ENCODE measurements at regions not wholly inside any gene's neighbourhood (a gene's known extent, or its start where the extent isn't known, plus 50 kb on each side); places are given as distances from the start of the nearest gene placed in this dataset.

- intact Hi-C loops (cut with micrococcal nuclease): no loop called here
These were observed 498.3 kb upstream of the SULF2 start for GRCh38 chr20:48283470-48284110.

DNA sequence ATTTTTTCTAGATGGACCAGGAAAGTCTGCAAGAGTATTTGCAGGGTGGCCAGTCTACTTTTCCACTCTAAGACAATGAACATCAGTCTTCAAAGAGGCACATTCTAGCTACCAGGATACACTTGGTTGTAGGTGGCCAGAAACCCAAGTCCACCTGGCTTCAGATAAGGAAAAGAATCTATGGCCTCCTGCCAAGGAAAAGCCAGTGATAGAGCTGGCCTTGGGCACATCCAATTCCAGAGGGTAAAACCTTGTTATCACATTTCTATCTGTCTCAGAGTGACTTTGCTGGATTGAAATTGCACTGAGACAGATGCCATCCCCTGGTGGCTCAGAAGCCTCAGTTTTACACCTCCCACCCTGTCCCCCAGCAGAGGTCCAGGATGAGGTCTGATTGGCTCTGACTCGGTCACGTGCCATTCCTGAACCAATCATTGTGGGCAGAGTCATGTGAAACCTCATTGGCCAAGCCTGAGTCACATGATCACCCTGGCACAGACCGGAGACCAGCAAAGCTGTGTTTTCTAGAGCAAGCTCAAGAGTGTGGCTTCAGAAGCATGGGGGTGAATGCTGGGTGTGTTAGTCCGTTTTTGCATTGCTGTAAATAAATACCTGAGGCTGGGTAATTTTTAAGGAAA, 497.4 kb upstream of the SULF2 start:
- intact Hi-C loops (cut with micrococcal nuclease): no loop called here

- intact Hi-C loops (cut with micrococcal nuclease): no loop called here
These were observed 496.2 kb upstream of the SULF2 start for GRCh38 chr20:48281501-48281900.

DNA sequence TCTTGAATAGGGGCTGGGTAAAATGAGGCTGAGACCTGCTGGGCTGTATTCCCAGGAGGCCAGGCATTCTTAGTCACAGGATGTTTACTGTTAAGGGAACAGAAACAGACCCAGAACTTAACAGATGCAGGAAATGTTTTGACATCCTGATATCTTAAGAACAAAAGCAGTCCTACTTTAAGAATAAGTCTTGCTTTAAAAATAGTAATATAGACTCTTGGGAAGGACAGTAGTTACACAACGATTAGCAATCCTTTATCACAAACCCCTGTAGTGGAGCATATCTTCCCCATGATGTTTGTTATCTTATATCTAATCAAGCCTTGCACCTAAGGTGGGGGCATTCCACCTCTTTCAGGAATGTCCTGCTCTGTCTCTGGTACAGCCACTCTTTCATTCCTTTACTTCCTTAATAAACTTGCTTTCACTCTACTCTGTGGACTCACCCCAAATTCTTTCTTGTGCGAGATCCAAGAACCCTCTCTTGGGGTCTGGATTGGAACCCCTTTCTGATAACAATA, 493.7 kb upstream of the SULF2 start:
- intact Hi-C loops (cut with micrococcal nuclease): no loop called here

DNA sequence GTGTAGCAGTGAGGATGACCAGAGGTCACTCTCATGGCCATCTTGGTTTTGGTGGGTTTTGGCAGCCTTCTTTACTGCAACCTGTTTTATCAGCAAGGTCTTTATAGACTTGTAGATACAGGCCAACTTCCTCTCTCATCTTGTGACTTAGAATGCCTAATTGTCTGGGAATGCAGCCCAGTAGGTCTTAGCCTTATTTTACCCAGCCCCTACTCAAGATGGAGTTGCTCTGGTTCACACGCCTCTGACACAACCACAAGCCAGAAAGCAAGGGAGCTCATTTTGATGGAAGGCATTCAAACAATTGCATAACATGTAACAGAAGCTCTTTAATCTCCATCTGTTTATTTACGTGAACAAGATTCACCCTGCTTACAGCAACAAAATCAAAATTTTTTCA, 492.0 kb upstream of the SULF2 start:
- intact Hi-C loops (cut with micrococcal nuclease): no loop called here

DNA sequence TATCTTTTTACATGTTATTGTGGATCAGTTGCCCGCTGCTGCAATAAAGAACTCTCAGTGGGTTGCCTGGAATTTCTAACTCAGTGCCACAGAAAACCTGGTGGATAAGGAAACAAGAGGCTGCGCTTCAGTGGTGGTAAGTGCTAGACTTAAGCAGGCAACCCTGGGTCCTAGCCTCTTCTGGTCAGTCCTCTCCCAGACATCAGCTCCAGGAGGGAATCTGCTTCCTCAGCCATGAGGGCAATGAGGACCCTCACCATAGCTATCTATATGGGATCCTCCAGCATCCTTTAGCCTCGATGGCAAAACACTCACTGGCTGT, 490.7 kb upstream of the SULF2 start:
- intact Hi-C loops (cut with micrococcal nuclease): no loop called here

DNA sequence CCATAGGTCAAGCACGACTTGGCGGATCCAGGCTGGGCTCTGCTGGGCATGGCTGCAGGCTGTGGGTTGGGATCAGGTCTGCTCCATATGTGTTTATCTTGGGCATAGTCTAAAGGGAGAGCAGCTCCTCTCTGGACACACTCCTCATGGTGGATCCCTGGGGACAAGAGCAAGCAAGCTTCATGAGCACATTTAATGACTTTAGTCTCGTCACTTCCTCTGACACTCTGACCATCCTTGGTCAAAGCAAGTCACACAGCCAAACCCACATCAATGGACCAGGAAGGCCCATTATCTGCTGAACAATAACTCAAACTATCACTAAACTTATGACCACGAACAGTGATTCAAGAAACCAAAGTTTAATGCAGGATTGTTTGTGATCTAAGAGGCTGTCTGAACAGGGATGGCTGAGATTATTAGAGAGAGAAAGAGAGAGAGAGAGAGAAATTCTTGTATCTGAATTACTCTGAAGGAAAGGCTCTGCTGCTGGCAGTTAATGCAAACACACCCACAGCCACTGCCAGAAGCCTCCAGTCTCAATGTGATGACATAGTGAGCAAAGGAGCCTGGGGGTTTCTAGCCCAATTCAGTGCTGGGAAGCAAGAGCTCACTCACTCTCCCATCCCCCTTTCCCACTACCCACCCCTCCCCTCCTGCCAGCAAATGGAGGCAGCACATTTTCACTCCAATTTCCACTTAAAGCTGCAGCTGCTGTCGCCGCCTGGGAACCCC, 490.2 kb upstream of the SULF2 start:
- intact Hi-C loops (cut with micrococcal nuclease): no loop called here

- intact Hi-C loops (cut with micrococcal nuclease): no loop called here
These were observed 488.6 kb upstream of the SULF2 start for GRCh38 chr20:48273843-48274242.

GRCh38 chr20:48270885-48271284, 485.6 kb upstream of the SULF2 start:
- intact Hi-C loops (cut with micrococcal nuclease): no loop called here

DNA sequence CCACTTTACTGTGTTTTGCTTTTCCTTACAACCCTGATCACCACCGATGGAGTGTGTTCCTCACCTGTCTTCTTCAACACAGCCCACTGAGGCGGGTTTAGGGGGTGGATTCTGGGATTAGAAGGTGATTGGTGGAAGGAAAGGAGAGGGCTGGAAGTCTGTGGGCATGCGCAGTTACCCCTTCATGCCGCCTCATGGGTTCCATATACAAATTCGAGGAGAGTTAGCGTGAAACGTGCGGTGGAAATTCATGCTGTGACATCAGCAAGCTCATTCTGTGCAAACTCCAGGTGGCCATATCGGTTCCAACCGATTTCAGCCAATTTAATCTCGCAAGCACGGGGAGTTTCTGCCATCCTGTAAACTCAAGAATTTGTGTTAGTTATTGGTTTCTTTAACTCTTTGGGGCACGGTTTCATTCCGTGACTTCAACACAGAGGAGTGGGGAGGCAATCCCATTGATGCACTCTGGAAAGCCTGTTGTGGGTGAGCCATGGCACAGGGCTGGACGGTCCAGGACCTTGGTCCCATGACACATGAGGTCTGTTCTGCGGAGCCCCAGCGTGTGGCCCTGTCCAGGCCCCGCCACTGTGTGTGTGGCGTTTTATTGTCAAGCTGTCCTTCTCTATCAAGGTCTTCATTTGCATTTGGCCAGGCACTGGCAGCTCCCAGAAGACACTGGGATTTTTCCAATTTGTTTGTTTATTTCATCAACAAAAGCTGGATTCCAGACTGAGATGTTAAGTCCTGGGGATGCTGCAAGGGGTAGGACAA, 482.8 kb upstream of the SULF2 start:
- intact Hi-C loops (cut with micrococcal nuclease): no loop called here

DNA sequence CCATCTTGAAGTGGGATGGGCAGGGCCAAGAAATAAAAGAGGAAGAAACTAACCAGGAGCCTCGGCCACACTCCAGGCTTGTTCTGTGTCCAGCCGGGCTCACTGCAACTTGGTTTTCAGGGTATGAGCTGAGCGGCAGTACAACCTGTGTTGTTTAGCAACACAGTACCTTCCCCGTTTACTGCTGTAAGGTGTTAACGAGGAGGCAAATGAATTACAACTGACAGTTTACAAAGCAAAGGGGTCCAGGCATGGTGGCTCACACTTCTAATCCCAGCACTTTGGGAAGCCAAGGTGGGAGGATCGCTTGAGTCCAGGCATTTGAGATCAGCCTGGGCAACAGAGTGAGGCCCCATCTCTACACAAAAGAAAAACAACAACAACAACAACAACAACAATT, 481.3 kb upstream of the SULF2 start:
- intact Hi-C loops (cut with micrococcal nuclease): no loop called here

GRCh38 chr20:48265791-48266190, 480.5 kb upstream of the SULF2 start:
- intact Hi-C loops (cut with micrococcal nuclease): no loop called here

- intact Hi-C loops (cut with micrococcal nuclease): no loop called here
These were observed 477.7 kb upstream of the SULF2 start for GRCh38 chr20:48262955-48263354.

DNA sequence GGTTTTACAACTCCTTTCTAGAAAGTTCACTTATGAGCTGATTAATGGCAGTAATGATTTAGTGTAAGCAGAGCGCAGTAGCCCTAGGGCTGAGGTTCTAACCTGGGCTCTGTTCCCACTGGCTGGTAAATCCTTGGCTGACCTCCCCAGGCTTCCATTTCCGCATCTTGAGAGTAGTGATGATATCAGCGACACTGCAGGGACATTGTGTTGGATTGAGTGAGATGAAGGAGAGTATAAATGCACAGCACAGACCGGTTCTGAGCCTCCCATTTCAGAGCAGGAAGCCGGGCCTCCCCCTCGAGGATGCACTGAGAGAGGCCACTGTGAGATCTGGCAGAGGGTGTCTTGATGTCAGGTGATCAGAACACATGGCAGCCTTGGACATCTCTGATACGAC, 477.2 kb upstream of the SULF2 start:
- intact Hi-C loops (cut with micrococcal nuclease): no loop called here

GRCh38 chr20:48261398-48261910, 476.2 kb upstream of the SULF2 start:
- intact Hi-C loops (cut with micrococcal nuclease): no loop called here

- intact Hi-C loops (cut with micrococcal nuclease): no loop called here
These were observed 475.0 kb upstream of the SULF2 start for GRCh38 chr20:48260129-48260756.

- intact Hi-C loops (cut with micrococcal nuclease): no loop called here
These were observed 474.2 kb upstream of the SULF2 start for GRCh38 chr20:48259456-48259855.

DNA sequence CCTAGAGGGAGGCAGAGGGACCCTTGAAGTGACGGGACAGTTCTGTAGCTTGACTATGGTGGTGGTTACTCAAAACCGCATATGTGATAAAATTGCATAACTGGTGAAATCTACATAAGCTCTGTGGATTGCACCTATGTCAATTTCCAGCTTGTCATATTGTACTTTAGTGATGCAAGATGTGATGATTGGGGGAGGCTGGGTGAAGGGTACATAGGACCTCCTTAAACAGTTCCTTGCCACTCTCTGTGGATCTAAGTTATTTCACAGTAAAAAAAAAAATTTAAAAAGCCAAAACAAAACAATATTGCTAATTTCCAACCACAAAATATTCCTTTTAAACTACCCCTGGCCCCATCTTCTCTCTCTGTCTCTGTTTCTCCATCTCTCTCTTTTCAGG, 472.6 kb upstream of the SULF2 start:
- intact Hi-C loops (cut with micrococcal nuclease): no loop called here

GRCh38 chr20:48247961-48248360, 462.7 kb upstream of the SULF2 start:
- intact Hi-C loops (cut with micrococcal nuclease): no loop called here

DNA sequence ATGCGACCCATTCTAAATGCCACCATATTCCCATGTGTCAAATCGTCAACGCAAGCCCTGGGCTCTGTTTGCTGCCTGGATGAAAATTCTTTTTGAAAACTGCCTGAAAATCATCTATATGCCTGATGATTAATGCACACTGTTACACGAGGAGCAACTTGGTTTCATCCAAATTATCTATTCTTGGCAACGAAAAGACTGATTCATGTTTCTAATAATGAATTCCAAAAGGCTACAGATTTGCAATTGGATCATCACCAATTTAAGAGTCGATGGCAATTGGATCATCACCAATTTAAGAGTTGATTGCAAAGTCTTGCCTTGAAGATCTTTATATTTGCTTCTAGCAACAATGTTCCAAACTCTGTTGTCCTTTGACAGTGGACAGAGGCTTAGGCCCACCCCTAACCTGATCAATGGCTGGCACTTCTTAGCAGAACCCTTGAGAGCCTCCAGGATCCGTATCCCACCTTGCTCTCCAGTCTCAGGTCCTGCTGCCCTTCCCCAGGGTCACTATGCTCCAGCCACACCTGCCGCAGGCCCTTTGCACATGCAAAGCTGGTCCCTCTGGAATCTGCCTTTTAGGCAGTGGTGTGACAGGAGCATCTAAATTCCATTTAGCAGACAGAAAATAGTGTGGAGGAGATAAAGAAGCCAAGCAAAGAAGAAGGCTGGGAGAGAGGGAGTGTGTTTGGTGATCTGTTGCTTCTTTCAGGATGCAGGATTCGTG, 460.9 kb upstream of the SULF2 start:
- intact Hi-C loops (cut with micrococcal nuclease): no loop called here

DNA sequence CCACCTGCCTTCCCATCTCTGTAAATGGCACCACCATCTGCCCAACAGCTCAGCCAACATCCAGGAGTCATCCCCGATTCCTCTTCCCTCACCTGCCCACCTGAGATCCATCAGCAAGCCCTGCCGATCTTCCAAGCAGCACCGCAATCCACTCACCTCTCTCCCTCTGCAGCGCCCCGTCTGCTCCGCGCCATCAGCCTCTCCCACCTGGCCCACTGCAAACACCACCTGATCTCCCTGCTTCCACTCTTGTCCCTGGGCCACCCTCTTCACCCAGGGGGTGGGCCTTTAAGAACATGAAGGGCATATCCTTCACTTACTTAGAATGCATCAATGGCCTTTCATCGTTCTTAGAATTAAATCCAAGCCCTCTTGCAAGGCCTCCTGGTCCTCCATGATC, 457.3 kb upstream of the SULF2 start:
- intact Hi-C loops (cut with micrococcal nuclease): no loop called here

Measured in T-helper 1 cell treated with Interleukin-12 subunit alpha and Interleukin-12 subunit beta and Interleukin-4 antibody, amounts not matched to agents 30 ng/mL and 1 ng/mL, for 36 hours (primary cell).